ENCODE measurements at regions not wholly inside any gene's neighbourhood (a gene's known extent, or its start where the extent isn't known, plus 50 kb on each side); places are given as distances from the start of the nearest gene placed in this dataset.

GRCh38 chrX:39336671-39337311, 535.5 kb downstream of the MID1IP1 start:
- TF ChIP-seq CTCF (IDR thresholded peaks at IDR 0.05): no peak
- no peak for TF ChIP-seq POLR2A (IDR thresholded peaks at IDR 0.05)
